CD4-positive, alpha-beta T cell treated with Interleukin-2 at 100 ng/mL for 4 hours (primary cell): ENCODE measurements at regions not wholly inside any gene's neighbourhood (a gene's known extent, or its start where the extent isn't known, plus 50 kb on each side); places are given as distances from the start of the nearest gene placed in this dataset.
"Not testable (repeated sequence)": the region's sequence is repeated elsewhere in the genome, so short reads cannot be mapped to it uniquely, and the experiment has no call there.

Experiments
- DNase-seq: peaks from one replicate; pipeline ENCODE4 v3.0.0-alpha.2; 2020; ENCODE audit warnings: low spot score

DNA sequence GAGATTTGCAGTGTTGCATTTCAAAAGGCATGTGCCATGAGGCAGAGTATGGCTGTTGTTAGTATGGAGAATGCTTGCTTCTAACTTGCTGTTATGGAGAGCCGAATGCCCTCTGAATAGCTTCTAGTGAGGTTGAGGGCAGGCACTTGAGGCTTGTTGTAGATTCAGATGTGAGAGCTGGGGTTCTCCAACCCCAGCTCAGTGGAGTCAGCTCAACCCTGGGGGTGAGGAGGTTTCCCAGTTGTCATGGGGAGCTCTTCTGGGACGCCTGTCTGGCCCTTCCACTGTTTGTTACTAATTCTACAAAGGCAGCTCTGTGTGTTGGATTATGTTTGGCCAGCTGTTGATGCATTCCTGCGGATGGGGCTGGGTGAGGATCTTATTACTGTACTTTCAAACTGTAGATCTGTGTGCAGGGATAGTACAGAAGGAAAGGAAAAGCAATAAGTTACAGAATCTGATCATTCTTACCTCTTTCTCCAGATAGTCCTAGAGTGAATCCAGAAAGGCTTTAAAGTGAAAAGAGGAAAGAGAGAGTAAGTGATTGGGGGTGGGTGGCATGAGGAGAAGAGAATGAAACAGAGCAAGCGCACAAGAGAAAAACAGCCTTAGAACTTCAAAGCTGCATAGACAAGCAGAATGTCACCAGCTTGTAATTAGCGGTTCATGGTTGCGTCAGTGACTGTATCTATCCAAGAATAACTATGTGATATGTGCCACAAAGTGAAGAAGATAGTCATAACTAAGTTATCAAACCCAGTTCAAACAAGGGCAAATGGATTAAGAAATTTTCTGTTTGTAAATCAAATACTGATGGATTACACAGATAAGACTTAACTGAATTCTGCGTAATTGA lies 148.7 kb downstream of the PRL start:
- DNase-seq = no peak

DNA sequence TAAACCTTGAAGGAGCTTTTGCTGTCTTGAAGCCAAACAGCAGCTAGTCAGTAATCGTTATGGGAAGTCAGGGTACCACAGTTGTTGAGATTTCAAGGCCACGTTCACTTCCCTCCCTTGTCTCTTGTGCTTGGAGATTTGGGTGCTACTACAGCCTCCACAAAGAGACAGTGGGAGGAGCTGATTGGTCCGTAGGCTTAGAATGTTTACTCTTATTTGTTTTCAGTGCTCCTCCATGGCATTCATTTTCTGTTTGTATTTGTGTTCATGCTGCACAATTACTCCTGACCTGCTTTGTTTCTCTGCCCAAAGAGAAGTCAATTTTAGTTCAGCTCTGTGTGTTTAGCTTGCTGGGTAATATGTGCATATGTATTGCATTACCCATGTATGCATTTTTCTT lies 147.7 kb downstream of the PRL start:
- DNase-seq = no peak

DNA sequence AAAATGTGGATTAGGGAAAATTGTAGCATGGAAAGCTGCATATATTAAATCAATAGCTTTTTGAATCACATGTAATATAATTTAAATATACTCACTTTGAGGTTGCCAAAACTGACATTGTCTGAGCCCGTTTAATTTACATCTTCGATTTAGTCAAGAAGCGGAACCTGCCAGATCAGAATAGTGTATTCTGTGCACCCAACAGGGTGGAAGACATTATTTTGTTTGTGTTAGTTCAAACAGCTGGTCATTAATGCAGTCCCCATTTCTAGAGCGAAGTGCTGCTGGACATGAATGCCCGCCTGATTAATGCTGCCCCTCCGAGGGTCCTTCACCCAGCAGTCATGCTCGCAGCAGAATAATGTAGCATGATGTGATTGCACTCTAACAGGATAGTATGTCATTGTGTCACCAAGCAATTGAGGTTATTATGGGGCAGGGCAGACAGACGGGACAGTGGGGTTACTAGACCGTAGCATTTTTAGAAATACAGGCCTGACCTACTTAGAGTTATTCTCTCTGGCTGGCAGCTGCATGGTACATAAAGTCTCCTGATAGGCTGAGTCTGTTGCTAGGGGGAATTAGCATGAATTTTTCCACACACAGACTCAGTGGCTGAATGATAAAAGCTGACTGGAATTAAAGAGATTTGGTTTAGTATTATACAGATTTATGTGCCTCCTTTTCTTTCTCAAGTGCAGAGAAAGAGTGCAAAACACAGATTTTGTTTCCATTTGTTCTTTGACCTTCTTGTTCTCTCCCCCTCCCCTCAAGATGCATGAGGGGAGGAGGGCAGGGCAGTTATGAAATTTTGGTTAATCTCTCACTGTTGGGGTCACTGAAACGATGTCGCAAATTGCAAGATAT lies 147.1 kb downstream of the PRL start:
- no peak for DNase-seq

DNA sequence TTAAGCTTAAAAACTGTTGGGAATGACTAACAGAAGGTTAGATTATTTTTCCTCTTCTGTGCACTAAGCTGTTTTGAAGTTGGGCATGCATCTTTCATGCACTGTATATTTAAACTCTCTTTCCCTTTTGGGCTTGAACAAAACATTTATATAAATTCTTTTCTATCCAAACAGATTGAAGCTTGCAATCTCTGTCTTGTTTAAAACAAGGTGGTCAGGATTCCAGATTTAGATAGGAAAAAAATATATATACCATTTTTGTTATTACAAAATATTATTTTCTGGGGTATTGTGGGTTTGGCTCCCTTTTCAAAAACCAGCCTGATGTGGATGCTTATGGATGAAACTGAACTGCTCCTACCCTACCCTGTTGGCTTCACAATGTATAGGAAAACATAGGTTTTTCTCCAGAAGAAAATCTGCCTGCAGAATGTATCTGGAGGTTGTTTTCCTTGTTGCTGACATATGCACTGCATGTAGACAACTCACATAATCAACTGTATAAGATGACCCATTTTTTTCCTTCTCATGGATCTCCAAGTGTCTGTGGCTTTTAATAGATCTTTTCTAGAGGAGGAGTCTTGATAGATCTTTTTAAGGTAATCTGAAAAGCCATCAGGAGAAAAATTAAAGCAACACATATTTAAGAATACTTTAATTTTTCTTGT lies 146.3 kb downstream of the PRL start:
- DNase-seq = no peak

DNA sequence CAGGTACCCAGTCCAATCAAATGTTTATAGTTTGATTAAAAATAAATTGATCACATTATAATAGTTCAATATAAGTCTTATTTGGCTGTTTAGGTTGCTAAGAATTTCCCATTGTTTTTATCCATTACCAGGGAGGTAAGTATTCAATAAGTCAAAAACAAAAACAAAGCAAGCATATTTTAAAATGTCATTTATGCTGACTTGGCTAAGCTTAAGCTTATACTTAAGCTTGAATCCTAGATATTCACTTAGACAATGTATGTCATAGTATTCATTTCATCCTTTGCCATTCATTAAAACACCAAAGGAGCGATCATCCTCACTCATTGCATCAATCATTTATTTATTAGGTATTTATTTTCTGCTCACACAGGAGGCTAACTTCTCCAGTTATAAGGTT lies 144.9 kb downstream of the PRL start:
- no peak for DNase-seq

DNA sequence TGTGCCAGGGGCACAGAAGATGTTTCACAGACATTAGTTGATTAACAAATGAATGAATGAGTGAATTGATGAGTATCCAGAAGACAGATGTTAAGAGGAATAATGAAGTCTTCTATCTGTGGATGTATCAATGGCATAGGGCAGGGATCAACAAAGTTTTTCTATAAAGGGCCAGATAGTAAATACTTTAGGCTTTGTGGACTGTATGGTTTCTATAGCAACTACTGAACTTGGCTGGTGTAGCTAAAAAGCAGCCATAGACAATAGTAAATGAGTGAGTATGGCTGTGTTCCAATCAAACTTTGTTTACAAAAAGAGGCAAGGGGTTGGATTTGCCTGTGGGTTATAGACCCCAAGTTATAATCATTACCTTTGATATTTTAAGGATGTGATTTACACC lies 144.0 kb downstream of the PRL start:
- DNase-seq = no peak

DNA sequence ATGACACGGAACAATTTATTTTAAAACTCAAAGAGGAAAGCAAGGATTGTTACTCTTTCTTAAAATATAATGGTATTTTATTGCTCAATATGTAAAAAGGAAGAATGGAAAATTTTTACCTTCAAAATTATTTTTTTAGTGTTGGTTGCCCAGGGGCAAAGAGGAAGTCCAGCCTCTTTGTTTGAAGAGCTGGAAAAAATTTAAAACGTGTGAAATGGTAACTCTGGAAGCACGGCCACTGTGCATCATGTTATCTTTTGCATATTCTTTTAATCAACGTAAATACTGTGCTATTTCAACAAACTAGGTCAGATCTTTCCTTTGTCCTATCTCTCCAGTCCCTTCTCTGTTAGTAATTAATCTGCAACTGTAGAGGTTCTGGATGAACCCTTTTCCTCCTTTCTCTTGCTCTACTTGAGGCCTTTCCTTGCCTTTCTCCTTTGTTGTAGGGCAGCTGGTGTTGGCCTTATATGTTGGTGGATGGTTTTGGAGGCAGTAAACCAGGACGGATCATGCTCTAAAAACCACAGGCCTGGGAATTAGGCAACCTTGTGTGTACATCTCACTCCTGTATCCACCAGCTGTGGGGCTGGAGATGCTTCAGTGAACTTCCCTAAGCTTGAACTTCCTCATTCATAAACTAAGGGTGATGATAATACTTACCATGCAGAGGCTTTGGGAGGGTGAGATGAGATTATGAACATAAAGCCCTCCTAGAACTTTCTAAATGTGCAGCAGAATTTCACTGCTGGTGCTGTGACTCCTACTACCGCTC lies 143.3 kb downstream of the PRL start:
- DNase-seq = no peak

DNA sequence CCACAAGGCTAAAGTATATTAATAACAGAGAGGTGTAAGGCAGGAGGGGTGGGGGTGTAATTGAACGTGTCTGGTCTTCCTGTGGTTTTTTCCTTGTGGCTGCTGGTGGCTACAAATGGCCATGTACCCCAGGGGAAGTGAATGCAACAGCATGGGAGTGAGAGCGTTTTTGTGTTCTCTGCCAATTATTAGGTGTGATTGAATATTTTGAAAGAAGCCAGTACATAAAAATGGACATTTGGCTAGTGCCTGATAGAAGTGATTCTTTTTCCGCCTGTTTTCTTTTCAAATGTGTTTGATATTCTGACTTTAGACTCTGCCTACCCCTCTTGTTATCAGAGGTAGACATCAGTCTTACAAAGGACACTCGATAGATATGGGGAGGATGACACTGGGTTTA lies 141.3 kb downstream of the PRL start:
- DNase-seq = no peak

DNA sequence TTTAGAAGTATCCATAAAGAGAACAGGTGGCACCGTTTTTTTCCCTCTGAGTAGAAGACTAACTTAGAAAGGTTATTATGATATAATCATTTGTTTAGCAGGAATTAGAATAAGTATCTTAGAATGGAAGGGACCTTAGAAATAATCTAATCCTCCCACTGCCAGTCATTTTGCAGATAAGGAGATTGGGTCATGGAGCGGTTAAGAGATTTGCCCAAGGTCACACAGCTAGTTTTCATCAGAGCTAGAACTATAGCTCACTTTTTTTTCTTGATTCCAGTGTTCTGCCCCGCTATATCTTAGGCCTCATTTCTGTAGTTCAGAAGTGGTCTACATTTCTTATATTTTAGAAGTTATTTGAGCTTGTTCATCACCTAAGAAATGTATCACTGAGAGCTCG lies 139.6 kb downstream of the PRL start:
- DNase-seq = no peak

DNA sequence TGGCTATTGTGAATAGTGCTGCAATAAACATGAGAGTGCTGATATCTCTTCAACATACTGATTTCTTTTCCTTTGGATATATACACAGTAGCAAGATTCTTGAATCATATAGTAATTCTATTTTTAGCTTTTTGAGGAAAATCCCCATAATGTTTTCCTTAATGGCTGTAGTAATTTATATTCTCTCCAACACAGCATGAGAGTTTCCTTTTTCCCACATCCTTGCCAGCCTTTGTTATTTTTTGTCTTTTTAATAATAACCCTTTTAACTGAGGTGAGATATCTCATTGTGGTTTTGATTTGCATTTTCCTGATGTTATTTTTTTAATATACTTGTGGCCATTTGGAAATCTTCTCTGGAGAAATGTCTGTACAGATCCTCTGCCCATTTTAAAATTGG lies 132.6 kb downstream of the PRL start:
- no peak for DNase-seq

DNA sequence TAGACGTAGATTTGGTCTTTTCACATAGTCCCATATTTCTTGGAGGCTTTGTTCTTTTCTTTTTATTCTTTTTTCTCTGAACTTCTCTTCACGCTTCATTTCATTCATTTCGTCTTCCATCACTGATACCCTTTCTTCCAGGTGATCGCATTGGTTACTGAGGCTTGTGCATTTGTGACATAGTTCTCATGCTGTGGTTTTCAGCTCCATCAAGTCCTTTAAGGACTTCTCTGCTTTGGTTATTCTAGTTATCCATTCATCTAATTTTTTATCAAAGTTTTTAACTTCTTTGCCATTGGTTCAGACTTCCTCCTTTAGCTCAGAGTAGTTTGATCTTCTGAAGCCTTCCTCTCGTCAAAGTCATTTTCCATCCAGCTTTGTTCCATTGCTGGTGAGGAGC lies 125.8 kb downstream of the PRL start:
- DNase-seq = not testable (repeated sequence)

DNA sequence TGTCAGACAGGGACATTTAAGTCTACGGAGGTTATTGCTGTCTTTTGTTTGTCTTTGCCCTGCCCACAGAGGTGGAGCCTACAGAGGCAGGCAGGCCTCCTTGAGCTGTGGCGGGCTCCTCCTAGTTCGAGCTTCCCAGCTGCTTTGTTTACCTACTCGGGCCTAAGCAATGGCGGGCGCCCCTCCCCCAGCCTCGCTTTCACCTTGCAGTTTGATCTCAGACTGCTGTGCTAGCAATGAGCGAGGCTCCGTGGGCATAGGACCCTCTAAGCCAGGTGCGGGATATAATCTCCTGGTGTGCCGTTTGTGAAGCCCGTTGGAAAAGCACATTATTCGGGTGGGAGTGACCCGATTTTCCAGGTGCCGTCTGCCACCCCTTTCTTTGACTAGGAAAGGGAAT lies 125.0 kb downstream of the PRL start:
- DNase-seq = not testable (repeated sequence)

DNA sequence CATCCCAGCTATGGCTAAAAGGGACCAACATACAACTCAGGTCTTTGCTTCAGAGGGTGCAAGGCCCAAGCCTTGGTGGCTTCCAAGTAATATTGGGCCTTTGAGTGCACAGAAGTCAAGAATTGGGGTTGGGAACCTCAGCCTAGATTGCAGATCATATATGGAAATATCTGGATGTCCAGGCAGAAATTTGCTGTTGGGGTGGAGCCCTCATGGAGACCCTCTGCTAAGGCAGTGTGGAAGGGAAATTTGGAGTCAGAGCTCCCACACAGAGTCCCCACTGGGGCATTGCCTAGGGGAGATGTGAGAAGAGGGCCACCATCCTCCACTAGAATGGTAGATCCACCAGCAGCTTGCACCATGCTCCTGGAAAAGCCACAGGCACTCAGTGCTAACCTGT lies 123.5 kb downstream of the PRL start:
- DNase-seq = no peak

DNA sequence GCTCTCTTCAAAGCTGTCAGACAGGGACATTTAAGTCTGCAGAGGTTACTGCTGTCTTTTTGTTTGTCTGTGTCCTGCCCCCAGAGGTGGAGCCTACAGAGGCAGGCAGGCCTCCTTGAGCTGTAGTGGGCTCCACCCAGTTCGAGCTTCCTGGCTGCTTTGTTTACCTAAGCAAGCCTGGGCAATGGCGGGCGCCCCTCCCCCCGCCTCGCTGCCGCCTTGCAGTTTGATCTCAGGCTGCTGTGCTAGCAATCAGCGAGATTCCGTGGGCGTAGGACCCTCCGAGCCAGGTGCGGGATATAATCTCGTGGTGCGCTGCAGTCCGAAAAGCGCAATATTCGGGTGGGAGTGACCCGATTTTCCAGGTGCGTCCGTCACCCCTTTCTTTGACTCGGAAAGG lies 116.6 kb downstream of the PRL start:
- DNase-seq = not testable (repeated sequence)

DNA sequence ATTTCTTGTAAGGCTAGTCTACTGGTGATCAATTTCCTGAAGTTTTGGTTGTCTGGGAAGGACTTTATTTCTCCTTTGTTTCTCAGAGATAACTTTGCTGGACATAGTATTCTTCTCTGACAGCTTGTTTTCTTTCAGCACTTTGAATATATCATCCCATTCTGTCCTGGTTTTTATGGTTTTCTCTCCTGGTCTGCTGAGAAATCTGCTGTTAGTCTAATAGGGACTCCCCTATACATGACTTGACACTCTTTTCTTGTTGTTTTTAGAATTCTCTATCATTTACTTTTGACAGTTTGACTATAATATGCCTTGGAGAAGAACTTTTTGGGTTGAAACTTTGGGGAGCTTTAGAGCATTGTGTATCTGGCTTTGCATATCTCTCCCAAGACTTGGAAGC lies 112.5 kb downstream of the PRL start:
- DNase-seq = no peak

DNA sequence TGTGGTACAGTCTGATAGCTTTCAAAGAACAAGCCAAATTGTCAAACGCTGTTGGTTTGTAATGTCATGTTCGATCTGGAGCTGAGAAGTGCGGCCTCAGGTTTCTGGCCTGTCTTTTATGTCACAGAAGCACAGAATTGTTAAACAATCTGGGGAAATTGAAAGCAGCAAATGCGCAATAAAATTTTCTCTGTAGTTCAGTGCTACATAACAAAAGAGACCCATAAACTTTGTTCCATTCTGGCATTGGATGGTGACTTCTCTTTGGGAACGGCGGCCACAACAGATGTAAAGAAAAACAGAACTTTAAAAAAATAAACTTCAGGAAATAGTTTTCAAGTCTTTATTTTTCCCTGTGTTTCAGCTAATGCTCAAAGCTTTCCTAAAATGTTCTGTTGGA lies 106.9 kb downstream of the PRL start:
- DNase-seq = no peak

DNA sequence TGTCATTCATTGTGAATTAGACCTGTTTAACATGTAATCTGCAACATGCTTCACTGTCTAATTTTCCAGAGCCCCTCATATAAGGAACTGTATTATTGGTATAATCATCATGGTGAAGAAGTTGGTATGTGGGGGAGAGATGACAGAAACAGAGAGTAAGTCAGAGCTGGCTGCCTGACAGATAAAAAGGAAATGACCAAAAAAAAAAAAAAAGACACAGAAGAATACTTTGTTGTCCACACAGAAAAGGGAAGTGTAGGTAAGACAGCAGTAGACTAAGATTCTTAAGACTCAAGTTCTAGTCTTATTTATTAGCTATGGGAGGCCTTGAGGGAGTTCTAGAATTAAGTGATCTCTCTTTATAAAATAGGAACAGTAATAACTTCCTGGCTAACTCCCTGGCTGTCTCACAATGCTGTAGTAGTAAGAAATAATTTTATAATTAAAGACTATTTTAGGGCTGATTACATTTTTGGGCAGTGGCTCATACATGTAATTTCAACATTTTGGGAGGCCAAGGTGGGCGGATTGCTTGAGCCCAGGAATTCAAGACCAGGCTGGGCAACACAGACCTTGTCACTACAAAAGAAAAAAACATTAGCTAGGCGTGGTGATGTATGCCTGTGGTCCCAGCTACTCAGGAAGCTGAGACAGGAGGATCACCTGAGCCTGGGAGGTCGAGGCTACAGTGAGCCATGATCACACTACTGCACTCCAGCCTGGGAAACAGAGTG lies 102.5 kb downstream of the PRL start:
- no peak for DNase-seq

DNA sequence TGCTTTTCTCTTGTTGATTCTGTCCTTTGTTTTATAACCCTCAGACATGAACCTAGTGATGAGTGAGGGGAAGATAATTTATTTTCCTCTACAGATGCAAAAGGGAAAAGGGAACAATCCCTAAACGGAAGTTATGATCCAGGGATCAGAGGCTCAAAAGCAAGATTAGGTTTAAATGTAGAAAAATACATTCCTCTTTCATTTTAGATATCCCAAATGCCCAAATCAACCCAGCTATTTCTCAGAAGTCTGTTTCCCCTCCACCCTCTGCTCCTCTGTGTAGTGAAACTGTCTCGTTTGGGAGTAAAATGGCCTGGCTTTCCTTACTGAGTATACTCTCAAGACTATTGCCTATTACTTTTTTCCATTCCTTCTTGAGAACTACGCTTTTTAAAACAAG lies 97.1 kb downstream of the PRL start:
- DNase-seq = no peak

DNA sequence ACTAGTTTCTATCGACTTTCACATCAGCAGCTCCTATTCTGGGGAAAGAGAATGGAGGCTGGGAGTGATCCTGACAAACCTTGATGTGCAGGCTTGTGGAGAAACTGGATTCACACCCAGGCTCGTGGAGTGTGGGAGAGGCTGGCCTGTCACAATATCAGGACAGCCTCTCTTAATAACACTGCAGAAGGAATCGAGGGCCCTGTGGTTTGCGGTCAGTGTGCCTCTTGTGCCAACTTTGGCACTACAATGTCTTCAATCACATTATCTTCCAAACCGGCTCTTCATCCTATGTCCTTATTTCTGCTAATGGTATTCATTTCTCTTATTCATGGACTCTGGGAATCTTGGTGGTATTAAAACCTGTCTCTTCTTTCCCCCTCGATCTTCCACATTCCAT lies 92.7 kb downstream of the PRL start:
- DNase-seq = no peak

DNA sequence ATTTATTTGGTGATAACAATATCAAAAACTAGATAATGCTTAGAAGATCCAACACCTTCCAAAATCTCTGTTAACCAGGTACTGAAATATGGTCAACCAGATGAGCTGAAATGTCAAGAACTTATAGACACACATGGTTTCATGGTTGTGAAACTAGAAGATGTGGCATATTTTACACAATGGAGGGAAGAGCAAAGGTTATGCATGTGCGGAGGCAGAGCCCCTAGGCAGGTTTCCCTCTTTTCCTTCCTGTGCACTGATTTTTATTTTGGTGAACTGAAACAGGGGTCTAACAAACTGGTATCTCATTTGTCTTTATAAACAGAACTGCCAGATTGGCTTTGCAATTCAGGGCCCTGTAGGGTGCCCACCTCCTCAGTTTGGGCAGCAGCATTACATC lies 91.6 kb downstream of the PRL start:
- no peak for DNase-seq

DNA sequence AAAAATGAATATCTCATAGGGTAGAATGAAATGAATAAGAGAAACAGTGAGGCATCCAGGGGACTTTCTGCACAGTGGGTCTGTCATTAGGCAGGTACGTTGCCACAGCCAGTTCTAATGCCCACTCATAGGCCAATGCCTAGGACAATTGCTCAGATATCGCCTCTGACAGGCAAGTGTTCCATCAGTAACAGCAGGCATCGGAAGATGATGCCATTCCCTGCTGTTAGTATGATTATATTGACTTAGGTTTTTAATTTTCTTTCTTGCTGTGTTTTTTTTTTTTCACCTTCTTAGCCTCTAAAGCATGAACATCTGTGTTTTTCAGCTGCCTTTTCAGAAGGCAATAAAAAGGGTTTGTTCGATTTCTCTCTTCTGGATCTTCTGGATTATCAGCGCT lies 90.7 kb downstream of the PRL start:
- DNase-seq = no peak
